ENCODE measurements at regions not wholly inside any gene's neighbourhood (a gene's known extent, or its start where the extent isn't known, plus 50 kb on each side); places are given as distances from the start of the nearest gene placed in this dataset.

- Mint-ChIP-seq H3K27ac (ENCODE audit: unreplicated experiment) (no peak overlapping the region), H3K9me3 (ENCODE audit: unreplicated experiment) (peaks cover 2% of the 10 kb centered on the region), H3K4me3 (ENCODE audit: unreplicated experiment) (no peak overlapping the region), H3K27me3 (ENCODE audit: unreplicated experiment) (peaks cover 8% of the 10 kb centered on the region), H3K36me3 (ENCODE audit: unreplicated experiment) (peaks cover 6% of the 10 kb centered on the region), H3K4me1 (ENCODE audit: low read depth, unreplicated experiment) (peaks cover 5% of the 10 kb centered on the region)
- no peak for DNase-seq
- TF ChIP-seq, protein P1, sequence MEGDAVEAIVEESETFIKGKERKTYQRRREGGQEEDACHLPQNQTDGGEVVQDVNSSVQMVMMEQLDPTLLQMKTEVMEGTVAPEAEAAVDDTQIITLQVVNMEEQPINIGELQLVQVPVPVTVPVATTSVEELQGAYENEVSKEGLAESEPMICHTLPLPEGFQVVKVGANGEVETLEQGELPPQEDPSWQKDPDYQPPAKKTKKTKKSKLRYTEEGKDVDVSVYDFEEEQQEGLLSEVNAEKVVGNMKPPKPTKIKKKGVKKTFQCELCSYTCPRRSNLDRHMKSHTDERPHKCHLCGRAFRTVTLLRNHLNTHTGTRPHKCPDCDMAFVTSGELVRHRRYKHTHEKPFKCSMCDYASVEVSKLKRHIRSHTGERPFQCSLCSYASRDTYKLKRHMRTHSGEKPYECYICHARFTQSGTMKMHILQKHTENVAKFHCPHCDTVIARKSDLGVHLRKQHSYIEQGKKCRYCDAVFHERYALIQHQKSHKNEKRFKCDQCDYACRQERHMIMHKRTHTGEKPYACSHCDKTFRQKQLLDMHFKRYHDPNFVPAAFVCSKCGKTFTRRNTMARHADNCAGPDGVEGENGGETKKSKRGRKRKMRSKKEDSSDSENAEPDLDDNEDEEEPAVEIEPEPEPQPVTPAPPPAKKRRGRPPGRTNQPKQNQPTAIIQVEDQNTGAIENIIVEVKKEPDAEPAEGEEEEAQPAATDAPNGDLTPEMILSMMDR (IDR thresholded peaks at IDR 0.05; ENCODE audit: partially characterized antibody, unreplicated experiment) = no peak
These were observed 415.6 kb downstream of the IRX2 start for GRCh38 chr5:2335733-2336515.

DNA sequence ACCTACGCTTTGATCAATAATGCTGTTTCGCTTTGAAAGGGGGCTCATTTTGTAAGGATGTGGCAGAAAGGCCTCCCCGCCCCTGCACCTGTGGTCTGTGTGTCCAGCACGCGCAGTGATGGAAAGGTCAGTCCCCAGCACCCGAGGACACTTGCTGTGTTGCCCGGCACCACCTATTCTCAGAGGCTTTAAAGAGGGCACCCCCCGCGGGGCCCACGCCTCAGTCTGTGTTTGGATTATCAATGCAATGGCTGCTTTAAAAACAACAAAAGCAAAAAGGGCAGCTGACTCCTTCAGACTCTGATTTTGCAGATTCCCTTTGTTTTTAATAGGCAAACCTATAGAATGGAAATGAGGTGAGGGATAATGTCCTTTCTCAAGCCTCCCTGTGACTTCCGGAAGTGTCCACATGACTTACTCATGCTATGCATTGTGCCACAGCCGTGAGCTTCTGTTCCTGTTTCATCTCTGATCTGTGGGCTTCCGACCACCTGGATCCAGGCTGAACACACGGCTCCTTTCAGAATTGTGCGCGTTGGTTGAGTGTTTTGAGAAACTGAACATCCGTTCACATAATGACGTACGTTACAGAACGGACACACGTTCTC is 416.2 kb downstream of the IRX2 start:
- TF ChIP-seq, protein P1 (IDR thresholded peaks at IDR 0.05; ENCODE audit: partially characterized antibody, unreplicated experiment) = no peak
- no peak for DNase-seq
- Mint-ChIP-seq H3K4me3 (ENCODE audit: unreplicated experiment) (no peak overlapping the region), H3K27ac (ENCODE audit: unreplicated experiment) (no peak overlapping the region), H3K27me3 (ENCODE audit: unreplicated experiment) (peaks cover 8% of the 10 kb centered on the region), H3K9me3 (ENCODE audit: unreplicated experiment) (peaks cover 2% of the 10 kb centered on the region), H3K36me3 (ENCODE audit: unreplicated experiment) (peaks cover 6% of the 10 kb centered on the region), H3K4me1 (ENCODE audit: low read depth, unreplicated experiment) (peaks cover 5% of the 10 kb centered on the region)

- Mint-ChIP-seq H3K9me3 (ENCODE audit: unreplicated experiment) (peaks cover 2% of the 10 kb centered on the region), H3K36me3 (ENCODE audit: unreplicated experiment) (peaks cover 6% of the 10 kb centered on the region), H3K4me1 (ENCODE audit: low read depth, unreplicated experiment) (peaks cover 5% of the 10 kb centered on the region), H3K27ac (ENCODE audit: unreplicated experiment) (no peak overlapping the region), H3K4me3 (ENCODE audit: unreplicated experiment) (no peak overlapping the region), H3K27me3 (ENCODE audit: unreplicated experiment) (peaks cover 8% of the 10 kb centered on the region)
- TF ChIP-seq, protein P1 (IDR thresholded peaks at IDR 0.05; ENCODE audit: partially characterized antibody, unreplicated experiment) = no peak
- DNase-seq = no peak
These were observed 416.8 kb downstream of the IRX2 start for GRCh38 chr5:2334719-2335118.

DNA sequence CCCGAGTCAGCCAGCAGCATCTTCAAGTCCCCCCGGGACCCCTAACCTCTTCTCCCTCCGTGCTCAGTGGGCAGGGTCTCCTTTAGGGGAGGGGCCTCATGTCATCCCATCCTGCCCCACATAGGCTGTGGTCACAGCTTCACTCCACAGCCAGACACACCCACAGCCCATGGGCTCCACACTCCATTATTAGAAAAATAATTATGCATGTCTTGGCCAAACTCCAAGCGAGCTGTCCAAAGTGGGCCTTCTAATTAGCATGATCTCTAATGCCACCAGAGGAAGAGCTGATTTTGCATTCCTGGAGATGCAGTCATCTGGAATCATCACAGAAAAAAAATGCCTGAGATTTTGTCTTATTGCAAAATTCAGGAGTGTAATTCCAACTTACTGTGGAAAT is 418.2 kb downstream of the IRX2 start:
- Mint-ChIP-seq H3K27ac (ENCODE audit: unreplicated experiment) (no peak overlapping the region), H3K9me3 (ENCODE audit: unreplicated experiment) (peaks cover 2% of the 10 kb centered on the region), H3K36me3 (ENCODE audit: unreplicated experiment) (peaks cover 6% of the 10 kb centered on the region), H3K27me3 (ENCODE audit: unreplicated experiment) (peaks cover 8% of the 10 kb centered on the region), H3K4me3 (ENCODE audit: unreplicated experiment) (no peak overlapping the region), H3K4me1 (ENCODE audit: low read depth, unreplicated experiment) (peaks cover 5% of the 10 kb centered on the region)
- TF ChIP-seq, protein P1 (IDR thresholded peaks at IDR 0.05; ENCODE audit: partially characterized antibody, unreplicated experiment) = no peak
- no peak for DNase-seq

GRCh38 chr5:2332521-2332920 is 419.0 kb downstream of the IRX2 start:
- Mint-ChIP-seq H3K4me1 (ENCODE audit: low read depth, unreplicated experiment) (peaks cover 5% of the 10 kb centered on the region), H3K9me3 (ENCODE audit: unreplicated experiment) (peaks cover 2% of the 10 kb centered on the region), H3K36me3 (ENCODE audit: unreplicated experiment) (peaks cover 6% of the 10 kb centered on the region), H3K27ac (ENCODE audit: unreplicated experiment) (no peak overlapping the region), H3K4me3 (ENCODE audit: unreplicated experiment) (no peak overlapping the region), H3K27me3 (ENCODE audit: unreplicated experiment) (peaks cover 8% of the 10 kb centered on the region)
- TF ChIP-seq, protein P1 (IDR thresholded peaks at IDR 0.05; ENCODE audit: partially characterized antibody, unreplicated experiment) = no peak
- no peak for DNase-seq

Data from glutamatergic neuron (in vitro differentiated cells).